ENCODE measurements at regions not wholly inside any gene's neighbourhood (a gene's known extent, or its start where the extent isn't known, plus 50 kb on each side); places are given as distances from the start of the nearest gene placed in this dataset.
"Not testable (repeated sequence)": the region's sequence is repeated elsewhere in the genome, so short reads cannot be mapped to it uniquely, and the experiment has no call there.

DNA sequence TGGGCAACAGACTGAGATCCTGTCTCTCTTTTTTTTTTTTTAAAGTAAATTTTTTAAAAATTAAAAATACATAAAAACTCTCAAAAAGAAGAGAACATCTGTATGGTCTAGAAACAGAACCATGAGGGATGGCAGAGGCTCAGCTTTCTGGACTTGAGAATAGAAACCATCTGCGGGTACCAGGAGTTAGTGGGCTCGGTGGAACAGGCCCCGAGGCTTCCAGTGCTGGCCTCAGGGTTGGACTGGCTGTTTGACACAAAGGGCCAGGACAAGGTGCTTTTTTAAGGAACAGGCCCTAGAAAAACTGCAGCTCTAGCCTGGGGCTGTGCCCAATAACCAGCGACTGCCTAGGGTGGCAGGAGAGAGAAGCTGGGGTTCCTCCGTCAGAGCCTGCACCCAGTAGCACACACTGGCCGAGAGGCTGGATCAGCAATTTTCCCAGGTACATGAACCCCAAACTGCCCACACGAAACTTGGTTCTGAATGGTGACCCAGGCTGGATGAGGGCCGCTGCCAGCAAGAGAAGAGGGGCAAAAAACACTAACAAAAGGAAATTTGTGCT lies 131.0 kb upstream of the OLIG3 start:
- DNase-seq, result no peak

DNA sequence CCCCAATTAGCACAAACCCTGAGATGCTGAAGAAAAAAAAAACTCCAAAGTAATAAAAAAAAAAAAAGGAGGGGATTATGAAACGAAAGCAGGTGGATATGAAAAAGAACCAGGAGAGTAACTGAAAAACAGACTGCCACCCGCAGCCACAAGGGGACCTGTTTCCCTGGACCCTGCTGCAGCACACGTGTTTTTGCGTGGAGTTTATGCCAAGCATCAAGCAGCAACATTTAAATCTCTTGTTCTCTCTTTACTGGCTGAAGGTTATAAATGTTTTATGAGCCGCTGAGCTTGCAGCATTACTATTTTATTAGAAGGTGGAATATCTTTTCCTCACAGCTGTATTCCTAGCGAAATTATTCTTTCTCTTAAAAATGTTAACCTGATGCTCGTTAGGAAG lies 131.6 kb upstream of the OLIG3 start:
- DNase-seq, result no peak

DNA sequence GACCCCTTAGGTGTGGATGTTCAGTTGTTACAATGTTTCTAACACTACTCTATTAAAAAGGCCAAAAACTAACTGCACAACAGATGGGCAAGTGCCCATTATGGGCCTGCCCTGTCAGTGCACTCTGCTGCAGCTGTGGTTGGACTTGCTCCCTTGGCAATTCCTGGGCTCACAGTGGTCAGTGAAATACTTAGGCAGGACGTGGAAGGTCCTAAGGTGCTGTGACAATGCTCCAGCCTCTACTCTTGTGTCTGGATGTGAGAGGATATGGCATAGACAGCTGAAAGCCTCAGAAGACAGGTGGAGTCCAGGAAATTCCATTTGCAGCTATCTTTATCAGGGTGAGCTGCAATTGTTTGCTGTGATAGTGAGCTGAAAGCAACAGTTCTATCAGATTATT lies 136.5 kb upstream of the OLIG3 start:
- DNase-seq, result no peak

DNA sequence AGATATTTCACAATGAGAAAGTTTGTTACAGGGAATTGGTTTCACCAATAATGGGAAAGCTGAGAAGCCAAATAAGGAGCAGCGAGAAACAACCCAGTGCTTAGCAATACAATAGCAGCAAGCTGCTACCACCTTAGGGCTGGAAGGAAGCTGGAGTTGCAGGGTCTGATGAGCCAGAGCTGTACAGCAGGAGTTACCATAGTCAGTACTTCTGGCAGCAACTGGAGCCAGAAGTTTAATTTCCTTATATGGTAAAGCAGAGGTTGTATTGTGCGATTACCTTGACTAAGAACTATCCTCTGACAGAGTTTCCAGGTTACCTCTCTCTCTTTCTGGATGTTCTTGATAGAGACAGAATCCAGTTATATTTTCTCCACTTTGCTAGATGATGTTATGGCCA lies 137.1 kb upstream of the OLIG3 start:
- no peak for DNase-seq

DNA sequence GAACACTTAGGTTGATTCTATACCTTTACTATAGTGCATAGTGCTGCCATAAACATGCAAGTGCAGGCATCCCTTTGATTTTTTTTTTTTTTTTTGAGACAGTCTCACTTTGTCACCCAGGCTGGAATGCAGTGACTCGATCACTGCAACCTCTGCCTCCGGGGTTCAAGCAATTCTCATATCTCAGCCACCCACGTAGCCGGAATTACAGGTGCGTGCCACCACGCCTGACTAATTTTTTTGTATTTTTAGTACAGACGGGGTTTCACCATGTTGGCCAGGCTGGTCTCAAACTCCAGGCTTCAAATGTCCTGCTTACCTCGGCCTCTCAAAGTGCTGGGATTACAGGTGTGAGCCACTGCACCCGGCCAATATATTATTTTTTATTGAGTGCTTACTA lies 140.0 kb upstream of the OLIG3 start:
- DNase-seq, result not testable (repeated sequence)

DNA sequence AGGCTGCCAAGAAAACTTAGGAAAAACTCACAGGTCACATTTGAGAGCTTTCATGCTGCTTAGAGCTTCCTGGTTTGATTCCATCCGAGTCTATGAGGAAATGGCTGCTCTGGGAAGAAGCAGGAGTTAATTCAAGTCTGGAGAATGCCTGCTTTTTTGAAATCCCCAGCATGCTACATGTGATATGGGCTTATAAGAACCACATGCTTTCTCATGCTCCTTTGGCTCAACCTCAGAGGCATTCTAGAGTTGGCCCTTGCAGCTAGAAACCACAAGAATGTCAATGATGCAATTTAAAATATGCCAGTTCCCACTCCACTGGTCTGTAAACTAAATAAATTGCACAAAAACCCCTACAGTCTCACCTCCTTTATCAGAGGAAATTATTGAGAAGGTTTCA lies 142.9 kb upstream of the OLIG3 start:
- DNase-seq, result no peak

DNA sequence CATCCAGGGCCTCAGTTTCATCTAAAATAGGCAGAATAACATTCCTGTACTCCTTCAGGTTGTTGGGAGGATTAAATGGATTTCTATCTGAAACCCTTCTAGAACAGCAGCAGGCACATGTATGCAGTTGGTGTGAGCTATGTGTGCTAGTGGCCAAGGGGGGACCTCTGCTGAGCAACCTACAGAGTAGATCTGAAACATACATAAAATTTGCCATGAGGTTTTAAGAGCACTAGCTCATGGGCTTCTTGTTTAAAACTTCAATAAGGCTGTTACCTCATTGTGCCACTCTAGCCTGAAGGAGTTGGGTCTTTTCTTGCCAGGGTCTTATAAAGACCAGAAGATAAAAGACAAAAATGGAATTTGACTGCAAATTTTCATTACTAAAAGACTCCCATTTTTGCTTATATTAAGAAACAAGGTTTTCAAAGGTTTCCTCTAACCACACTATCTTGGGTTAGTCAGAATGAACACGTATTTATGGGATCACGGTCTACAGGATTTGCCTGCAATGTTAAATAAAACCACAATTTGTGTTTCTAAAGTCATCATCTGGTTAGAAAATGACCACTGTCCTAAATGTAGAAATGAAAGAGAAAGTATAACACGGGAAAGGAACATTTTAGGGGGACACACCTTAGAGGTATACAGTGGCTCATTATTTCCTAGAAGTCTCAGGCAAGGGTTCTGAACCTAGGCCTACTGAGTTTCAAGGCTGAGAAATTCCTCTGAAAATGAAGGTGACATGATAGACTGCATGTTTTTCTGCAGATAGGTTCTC lies 144.9 kb upstream of the OLIG3 start:
- no peak for DNase-seq

DNA sequence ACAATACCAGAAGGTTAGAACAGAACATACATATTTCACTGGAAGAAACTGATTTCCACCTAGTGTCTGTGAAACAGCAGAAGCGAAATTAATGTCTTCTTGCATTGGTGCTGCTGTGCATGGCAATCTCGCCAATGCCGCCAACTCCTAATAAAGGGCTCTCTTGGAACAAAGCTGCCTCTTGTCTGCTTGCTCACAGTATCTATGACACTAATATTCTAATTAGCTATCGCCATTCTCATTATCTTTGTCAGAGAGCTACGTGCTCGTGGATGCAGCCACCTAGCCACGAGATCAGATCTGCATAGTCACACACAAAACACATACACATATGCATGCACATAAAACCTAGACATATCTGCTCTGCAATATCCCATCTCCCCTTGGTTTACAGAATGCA lies 145.9 kb upstream of the OLIG3 start:
- no peak for DNase-seq

DNA sequence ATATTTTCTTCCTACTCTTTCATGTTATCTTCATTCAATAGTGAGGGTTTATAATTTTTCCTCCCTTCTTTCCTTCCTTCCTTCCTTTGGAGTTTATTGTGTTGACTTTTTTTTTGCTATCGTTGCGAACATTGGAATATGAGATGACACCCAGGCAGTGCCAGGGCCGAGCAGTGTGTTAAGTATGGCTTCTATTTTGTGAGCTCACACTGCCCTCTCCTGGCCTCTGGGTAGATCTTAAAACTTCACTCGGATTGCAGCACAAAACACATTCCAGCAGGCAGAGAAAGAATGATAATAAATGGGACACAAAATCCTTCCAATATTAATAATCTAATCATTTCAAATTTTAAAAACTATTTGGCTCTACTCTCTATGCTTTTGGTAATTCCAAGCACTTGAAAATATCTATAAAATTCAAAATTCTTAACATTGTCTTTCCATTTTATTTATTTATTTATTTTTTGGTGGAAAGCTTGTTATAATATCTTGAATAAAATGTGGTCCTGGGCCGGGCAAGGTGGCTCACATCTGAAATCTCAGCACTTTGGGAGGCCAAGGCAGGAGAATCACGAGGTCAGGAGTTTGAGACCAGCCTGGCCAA lies 147.4 kb upstream of the OLIG3 start:
- peak; percentile 77 for DNase-seq

DNA sequence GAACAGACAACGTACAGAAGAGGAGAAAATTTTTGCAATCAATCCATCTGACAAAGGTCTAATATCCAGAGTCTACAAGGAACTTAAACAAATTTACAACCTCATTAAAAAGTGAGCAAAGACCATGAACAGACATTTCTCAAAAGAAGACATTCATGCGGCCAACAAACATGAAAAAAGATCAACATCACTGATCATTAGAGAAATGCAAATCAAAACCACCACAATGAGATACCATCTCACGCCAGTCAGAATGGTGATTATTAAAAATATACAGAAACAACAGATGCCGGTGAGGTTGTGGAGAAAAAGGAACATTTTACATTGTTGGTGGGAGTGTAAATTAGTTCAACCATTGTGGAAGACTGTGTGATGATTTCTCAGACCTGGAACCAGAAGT lies 149.0 kb upstream of the OLIG3 start:
- DNase-seq, result not testable (repeated sequence)

DNA sequence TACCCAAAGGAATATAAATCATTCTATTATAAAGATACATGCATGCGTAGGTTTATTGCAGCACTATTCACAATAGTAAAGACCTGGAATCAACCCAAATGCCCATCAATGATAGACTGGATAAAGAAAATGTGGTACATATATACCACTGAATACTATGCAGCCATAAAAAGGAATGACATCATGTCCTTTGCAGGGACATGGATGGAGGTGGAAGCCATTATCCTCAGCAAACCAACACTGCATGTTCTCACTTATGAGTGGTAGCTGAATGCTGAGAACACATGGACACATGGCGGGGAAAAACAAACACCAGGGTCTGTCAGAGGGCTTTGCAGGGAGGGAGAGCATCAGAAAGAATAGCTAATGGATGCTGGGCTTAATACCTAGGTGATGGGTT lies 149.4 kb upstream of the OLIG3 start:
- DNase-seq, result not testable (repeated sequence)

DNA sequence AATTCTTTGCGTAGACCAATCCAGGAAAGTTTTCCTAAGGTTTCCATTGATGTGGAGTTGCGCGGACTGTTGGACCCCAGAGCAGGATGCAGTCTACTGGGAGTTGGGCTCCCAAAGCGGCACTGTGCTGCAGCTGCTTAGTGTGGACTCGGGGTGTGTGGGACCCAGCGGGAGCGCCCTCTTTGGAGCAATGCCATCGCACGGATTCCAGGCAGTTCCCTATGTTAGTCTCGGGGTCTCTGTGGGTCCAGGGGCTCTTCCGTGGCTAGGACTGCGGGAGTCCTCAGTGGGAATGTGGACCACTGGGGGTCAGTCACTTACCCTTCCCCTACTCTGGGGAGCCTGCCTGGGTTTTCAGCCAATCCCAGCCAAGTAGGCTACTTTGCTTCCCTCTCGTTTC lies 151.7 kb upstream of the OLIG3 start:
- DNase-seq, result no peak

DNA sequence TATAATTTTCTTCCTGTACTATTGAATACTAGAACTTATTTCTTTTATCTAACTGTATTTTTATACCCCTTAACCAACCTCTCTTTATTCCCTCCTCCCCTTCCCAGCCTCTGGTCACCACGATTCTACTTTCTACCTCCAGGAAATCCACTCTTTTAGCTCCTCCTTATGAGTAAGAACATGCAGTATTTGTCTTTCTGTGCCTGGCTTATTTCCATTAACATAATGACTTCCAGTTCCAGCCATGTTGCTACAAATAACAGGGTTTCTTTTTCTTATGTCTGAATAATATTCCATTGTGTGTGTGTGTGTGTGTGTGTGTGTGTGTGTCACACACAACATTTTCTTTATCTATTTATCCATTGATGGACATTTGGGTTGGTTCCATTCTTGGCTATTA lies 152.3 kb upstream of the OLIG3 start:
- DNase-seq, result no peak

DNA sequence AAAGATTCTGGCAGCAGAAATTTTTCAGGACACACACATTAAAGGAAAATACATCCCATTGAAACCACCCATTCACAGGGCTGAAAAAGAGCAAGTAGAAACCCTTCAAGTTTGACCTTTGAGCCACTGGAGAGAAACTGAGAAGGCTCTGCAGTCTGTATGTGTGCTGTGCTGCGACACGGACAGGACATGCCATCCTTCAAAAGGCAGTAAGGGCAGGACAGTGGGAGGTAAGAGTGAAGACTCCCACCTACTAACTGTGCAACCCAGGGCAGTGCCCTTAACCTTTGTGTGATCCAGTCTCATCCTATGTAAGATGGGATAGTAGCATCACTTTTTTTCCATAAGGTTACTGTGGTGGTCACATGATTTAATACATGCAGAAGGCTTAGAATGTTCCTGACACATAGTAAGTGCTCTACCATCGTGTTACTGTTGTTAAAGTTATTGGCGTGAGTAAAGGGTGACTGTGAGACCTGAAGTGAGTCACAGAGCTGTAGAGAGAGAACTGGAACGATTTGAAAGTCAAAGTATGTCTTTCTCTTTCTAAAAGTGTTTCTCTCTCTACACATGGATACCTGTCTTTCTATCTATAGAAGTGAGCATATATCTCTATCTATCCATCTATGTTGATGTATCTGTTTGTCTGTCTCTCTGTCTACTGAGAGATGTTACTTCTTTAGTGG lies 153.7 kb upstream of the OLIG3 start:
- no peak for DNase-seq

DNA sequence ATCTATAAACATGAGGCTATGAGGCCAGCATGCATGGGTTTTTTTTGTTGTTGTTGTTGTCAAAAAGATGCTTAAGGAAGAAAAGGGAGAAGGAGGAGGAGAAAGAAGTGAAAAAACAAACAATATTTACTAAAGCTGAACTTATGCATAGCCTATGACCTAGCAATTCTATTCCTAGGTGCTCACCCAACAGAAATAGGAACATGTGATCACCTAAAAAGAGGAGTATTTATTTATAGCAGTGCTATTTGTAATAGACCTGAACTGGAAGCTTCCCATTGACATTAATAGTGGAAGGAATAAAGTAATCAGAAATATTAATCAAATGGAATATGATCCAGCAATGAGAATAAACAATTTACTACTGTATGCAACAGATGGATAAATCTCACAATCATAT lies 156.5 kb upstream of the OLIG3 start:
- no peak for DNase-seq

DNA sequence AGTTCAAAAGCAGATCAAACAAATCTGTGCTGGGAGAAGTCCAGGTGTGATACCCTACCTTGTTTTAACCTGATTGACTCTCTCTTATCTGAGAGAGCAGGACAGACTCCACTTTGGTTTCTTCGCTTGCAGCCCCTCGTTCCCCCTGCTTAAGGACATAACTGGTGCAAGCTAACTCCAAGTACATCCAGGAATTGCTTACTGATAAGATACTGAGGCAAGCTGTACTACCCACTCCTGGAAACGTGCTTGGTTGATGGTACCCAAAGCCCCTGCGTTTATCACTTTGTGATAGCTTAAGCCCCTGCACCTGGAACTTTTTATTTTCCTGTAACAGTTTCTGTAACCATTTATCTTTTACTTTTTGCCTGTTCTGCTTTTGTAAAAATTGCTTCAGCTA lies 157.0 kb upstream of the OLIG3 start:
- no peak for DNase-seq

DNA sequence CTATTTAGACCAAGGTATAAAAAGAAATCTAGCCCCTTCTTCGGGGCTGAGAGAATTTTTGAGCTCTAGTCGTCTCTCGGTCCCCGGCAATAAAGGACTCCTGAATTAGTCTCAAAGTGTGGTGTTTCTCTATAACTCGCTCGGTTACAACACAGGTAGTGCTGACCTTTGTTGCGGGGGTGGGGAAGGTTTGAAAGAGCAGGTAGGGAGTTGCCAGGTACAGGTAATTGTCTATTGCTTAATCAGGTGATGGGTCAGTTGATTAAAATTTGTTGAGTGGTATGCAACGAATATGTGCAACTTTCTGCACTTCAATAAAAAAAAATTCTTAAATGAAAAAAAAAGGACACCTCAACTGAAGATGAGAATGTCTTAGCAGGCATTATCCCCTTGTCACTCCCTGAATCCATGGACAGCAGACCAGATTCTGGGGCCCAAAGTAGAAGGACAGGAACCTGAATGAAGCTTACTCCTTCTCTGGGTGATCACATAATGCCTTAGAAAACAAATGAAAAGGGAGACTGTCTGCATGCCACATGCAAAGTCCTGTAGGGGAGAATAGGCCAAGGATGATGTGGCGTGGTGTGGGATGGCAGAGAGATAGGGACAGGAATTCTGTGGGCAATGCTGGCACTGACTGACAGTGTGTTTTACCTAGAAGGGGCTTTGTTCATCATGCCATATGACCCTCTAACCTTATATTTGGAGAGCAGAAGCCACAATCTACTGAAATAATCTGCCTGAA lies 157.6 kb upstream of the OLIG3 start:
- no peak for DNase-seq

DNA sequence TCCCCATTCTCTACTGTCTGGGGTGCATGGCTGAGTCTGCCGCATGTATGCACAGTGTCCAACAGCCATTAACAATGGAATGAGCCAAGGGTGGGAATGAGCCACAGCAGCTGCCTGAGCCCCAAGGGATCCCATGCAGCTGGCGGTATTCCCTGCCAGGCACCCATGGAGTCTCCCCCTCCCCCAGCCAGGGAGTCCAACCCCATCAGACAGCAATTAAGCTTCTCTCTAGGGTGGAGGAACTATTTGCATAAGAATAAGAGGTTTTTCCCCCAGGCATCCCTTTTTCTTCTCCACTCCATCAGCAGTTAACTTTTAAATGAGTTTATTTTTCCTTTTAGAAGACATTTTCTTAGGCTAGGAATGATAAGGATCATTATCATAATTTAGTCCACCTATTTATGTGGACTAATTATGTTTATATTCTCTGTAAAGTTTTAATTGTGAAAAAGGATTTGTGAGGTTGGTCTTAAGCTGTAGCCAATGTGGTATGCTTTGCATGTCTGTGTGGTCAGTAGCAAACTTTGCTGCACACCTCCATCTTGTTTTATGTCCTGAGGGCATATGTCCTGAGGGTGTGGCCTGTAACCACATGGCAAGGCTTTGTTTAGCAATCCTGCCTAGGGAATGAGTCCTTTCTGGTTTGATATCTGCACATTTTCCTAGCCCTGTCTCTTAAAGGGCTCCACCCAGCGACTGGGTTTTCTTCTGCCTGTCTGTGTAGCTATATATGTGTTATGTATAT lies 158.9 kb upstream of the OLIG3 start:
- no peak for DNase-seq

DNA sequence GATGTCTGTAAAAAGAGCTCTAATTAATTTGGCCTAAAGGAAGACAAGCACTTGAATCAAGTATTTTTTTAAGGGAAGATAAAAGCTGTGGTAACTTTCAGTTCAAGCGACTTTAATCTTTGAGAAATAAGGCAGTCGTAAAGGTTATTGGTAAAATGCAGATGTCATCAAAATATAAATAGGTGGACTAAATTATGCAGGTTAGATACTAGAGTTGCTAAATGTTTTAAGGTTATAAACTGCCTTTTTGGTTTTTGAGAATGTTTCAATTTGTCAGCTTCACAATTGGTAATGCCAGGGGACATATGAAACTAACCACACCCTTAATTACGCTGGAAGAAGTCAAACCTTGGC lies 159.5 kb upstream of the OLIG3 start:
- DNase-seq, result no peak

DNA sequence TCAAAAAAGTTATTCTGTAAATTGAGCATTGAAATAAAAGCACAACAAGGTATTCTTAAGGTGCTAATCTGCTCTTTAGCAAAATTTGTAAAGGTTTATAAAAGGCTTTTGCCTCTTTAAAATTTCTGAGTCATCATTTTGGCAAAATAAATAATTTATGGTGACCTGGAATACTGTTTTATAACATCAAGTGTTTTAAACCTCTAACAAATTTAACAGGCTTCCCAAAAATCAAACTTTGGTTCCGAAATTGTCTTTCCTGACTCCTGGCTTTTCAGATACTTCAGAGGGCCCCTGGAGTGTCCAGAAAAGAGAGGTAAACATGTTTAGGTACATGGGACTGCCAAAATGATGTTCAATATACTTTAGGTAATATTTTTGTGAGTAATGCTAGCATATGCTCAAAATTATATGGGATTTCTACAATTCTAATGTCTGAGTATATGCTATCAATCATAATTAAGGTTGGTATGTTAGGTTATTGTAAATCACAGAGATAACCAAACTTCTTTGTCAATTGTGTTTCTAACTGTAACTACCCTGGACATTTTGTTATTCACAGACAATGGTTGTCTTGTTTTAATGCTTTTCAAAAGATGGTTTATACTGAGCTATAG lies 160.3 kb upstream of the OLIG3 start:
- no peak for DNase-seq

DNA sequence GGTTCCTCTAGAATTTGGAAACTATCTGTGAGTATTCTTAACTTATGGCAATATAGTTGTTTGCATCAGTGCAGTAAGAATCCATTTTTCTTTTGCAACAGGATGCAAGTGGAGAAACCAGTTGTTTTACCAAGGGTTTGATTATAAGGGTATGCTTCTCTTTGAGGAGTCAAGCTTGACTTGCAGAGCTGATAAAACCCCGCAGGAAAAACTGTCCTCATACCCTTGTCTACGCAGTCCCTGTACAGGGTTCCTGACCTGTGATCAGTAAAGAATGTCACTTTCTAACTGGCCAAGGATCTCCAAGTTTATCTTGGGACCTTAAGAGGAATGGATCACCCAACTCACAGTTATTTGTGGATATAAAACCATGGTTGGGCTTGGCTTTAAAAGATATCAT lies 161.1 kb upstream of the OLIG3 start:
- DNase-seq, result no peak

DNA sequence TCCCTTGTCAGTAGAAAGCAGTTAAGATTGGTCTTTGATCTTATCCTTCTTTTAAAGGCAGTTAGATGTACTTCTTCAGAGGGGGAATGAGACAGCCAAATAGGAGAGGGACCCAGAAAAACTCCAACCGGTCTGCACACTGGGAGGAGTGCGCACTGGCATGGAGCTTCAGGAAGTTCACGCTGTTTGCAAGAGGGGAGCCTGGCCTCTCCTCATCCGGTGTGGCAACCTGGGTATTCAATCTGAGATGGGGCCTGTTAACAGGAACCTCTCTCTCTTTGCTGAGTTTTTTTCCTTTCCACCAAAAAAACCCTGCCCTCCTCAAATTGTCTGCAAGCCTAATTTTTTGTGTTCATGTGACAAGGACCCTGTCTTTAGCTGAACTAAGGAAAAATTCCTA lies 162.5 kb upstream of the OLIG3 start:
- no peak for DNase-seq

Measured in CD4-positive, alpha-beta T cell treated with Interleukin-10 for 1 hour (primary cell).